ENCODE measurements at regions not wholly inside any gene's neighbourhood (a gene's known extent, or its start where the extent isn't known, plus 50 kb on each side); places are given as distances from the start of the nearest gene placed in this dataset.
"Not testable (repeated sequence)": the region's sequence is repeated elsewhere in the genome, so short reads cannot be mapped to it uniquely, and the experiment has no call there.

GRCh38 chr12:9450127-9450567, 157.6 kb downstream of the KLRB1 start:
- WGBS (ENCODE audit: insufficient coverage, low lambda C conversion rate), result no CpG with 5 or more reads among the region's 20 CpGs
- not testable (repeated sequence) for H3K4me3 ChIP-seq (ENCODE audit: low read length); H3K27me3 ChIP-seq (ENCODE audit: control insufficient read depth, insufficient read depth, low read length); H3K4me1 ChIP-seq (ENCODE audit: control insufficient read depth, insufficient read depth, low read length); H3K36me3 ChIP-seq (ENCODE audit: control insufficient read depth, insufficient read depth, low read length); DNase-seq; H3K9me3 ChIP-seq (ENCODE audit: control insufficient read depth, low read depth, low read length); H3K27ac ChIP-seq (ENCODE audit: low read length)

- H3K36me3 ChIP-seq (ENCODE audit: control insufficient read depth, insufficient read depth, low read length); H3K4me3 ChIP-seq (ENCODE audit: low read length); H3K27ac ChIP-seq (ENCODE audit: low read length); H3K4me1 ChIP-seq (ENCODE audit: control insufficient read depth, insufficient read depth, low read length); DNase-seq; H3K27me3 ChIP-seq (ENCODE audit: control insufficient read depth, insufficient read depth, low read length); H3K9me3 ChIP-seq (ENCODE audit: control insufficient read depth, low read depth, low read length): not testable (repeated sequence)
- no CpG with 5 or more reads among the region's 9 CpGs for WGBS (ENCODE audit: insufficient coverage, low lambda C conversion rate)
These were observed 158.0 kb downstream of the KLRB1 start for GRCh38 chr12:9449657-9450126.

GRCh38 chr12:9449181-9449580, 158.5 kb downstream of the KLRB1 start:
- Histone ChIP-seq H3K4me1 (ENCODE audit: control insufficient read depth, insufficient read depth, low read length) (no peaks in the 10 kb centered on the region), H3K4me3 (ENCODE audit: low read length) (no peak overlapping the region), H3K27me3 (ENCODE audit: control insufficient read depth, insufficient read depth, low read length) (no peaks in the 10 kb centered on the region), H3K36me3 (ENCODE audit: control insufficient read depth, insufficient read depth, low read length) (no peaks in the 10 kb centered on the region), H3K27ac (ENCODE audit: low read length) (no peak overlapping the region), H3K9me3 (ENCODE audit: control insufficient read depth, low read depth, low read length) (no peaks in the 10 kb centered on the region)
- DNase-seq, result no peak
- WGBS (ENCODE audit: insufficient coverage, low lambda C conversion rate), result 88% methylated on average over 1 of the region's 6 CpGs

DNA sequence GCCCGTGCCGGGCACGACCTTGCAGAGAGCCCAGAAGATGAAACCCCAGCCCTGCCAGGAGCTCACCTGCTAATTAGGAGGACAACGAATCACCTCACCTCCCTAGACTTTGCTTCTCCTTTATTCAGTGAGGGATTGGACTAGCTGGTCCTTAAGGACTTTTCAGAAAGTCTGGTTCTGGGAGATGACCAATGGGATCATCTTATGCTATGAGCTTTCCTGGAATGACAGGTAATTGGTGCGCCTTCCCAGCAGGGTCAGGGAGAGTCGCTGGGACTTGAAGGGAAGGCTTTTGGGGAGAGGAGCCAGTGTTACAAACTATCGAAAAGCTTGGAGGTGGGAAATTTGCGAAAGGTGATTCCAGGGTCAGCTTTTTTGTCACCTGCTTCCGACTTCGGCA, 159.1 kb downstream of the KLRB1 start:
- peak in 1 of 2 donors; percentile 10 for DNase-seq
- WGBS (ENCODE audit: insufficient coverage, low lambda C conversion rate), result no CpG with 5 or more reads among the region's 10 CpGs
- not testable (repeated sequence) for H3K9me3 ChIP-seq (ENCODE audit: control insufficient read depth, low read depth, low read length); H3K27me3 ChIP-seq (ENCODE audit: control insufficient read depth, insufficient read depth, low read length); H3K36me3 ChIP-seq (ENCODE audit: control insufficient read depth, insufficient read depth, low read length); H3K4me1 ChIP-seq (ENCODE audit: control insufficient read depth, insufficient read depth, low read length)
- peak overlapping the region; percentile 60 for H3K4me3 ChIP-seq (ENCODE audit: low read length)
- H3K27ac ChIP-seq (ENCODE audit: low read length), result peak overlapping the region; percentile 37

DNA sequence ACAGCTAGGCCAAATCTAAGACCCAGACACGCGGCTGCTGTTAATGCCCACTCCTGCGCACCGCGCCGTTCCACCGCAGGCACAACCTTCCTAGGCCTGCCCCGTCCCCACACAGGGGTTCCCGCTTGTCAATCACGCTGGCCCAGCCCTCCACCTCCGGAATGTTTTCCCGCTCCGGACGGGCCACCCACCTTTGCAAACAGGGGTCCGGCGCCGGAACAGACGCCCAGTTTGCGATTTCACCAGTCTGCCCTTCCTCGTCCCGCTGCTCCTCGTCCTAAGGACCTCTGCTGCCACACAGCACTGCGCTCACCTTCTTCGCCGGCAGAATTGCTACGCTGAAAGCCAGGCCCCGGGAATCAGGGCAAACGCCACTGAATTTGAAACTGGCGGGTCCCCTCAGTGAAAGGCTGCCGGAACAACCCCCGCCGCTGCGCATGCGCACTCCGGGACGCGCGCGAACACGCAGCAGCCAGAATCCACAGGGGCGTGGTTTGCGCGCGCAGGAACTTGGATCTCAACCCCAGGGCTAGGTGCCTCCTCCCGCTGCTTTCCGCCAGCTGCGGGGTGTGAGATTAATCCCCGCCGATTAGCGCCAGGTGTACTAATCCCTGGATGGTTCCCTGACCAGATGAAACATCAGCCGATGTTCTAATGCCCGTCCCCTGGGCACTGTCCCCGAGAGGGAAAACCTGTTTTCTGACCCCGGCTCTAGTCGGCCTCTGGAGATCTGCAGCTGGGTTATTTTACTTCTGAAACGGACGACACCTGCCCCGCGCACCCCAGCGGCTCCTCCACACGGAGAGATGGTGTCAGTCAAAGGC, 159.7 kb downstream of the KLRB1 start:
- H3K9me3 ChIP-seq (ENCODE audit: control insufficient read depth, low read depth, low read length); H3K27me3 ChIP-seq (ENCODE audit: control insufficient read depth, insufficient read depth, low read length); H3K36me3 ChIP-seq (ENCODE audit: control insufficient read depth, insufficient read depth, low read length); H3K4me1 ChIP-seq (ENCODE audit: control insufficient read depth, insufficient read depth, low read length): not testable (repeated sequence)
- DNase-seq, result peak; percentile 85 to 88
- no CpG with 5 or more reads among the region's 61 CpGs for WGBS (ENCODE audit: insufficient coverage, low lambda C conversion rate)
- peak overlapping the region; percentile 37 for H3K27ac ChIP-seq (ENCODE audit: low read length)
- peak overlapping the region; percentile 60 for H3K4me3 ChIP-seq (ENCODE audit: low read length)

DNA sequence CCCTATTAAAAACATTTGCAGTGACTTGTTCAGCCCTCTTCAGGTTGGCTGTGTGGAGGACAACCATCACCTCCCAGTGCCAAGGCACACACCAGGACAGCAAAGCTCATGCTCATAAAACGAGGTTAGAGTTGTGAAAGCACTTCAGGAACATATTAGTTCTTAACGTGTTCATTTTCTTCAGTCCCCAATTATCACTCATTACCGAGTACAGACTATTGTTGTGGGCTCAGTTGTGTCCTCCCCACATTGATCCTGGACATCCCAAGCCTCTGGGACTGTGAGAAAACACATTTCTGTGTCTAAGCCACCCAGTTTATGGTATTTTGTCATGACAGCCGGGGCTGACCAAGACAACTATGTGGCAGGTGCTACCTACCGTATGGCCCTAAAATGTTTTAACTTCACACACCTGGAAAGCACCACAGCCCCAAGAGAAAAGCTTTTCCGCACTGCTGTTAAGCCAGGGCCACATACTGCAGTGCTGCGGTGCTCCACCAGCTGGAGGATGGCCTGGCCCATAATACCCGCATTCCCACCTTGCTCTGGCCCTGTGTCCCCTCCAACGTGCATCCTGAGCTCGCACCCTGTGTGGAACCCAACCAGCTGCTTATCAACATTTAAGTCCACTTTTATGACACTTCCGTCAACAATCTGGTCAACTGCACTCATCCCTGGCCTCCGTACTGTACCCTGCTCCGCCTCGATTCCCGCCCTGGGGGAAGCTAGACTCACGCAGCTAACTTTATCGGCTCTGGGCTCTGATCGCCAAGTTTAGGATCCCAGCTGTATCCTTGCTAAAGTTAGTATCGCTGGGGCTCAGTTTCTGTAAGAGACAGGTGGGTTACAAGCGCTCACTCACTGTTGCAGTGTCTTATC, 160.6 kb downstream of the KLRB1 start:
- H3K27ac ChIP-seq (ENCODE audit: low read length); H3K9me3 ChIP-seq (ENCODE audit: control insufficient read depth, low read depth, low read length); H3K27me3 ChIP-seq (ENCODE audit: control insufficient read depth, insufficient read depth, low read length); H3K4me1 ChIP-seq (ENCODE audit: control insufficient read depth, insufficient read depth, low read length); DNase-seq; H3K36me3 ChIP-seq (ENCODE audit: control insufficient read depth, insufficient read depth, low read length): not testable (repeated sequence)
- WGBS (ENCODE audit: insufficient coverage, low lambda C conversion rate), result no CpG with 5 or more reads among the region's 20 CpGs
- peak overlapping the region; percentile 60 for H3K4me3 ChIP-seq (ENCODE audit: low read length)

DNA sequence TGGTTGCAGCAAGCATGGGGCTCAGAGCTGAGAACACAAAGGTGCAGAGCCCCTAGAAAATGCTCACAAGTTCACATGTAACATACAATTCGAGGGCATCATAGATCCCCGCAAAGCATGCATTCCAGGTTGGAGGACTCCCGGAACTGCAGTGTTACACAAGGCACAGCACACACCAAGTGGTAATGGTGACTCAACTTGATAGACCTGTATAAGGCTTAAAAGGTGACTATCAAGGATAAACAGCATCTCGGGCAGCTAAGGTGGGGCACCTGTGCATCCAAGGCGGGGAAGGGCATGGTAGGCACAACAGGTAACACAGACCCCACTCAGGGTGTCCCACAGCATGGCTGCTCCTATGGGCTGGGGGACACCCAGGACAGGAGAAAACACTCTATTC, 167.3 kb downstream of the KLRB1 start:
- H3K9me3 ChIP-seq (ENCODE audit: control insufficient read depth, low read depth, low read length), result not testable (repeated sequence)

DNA sequence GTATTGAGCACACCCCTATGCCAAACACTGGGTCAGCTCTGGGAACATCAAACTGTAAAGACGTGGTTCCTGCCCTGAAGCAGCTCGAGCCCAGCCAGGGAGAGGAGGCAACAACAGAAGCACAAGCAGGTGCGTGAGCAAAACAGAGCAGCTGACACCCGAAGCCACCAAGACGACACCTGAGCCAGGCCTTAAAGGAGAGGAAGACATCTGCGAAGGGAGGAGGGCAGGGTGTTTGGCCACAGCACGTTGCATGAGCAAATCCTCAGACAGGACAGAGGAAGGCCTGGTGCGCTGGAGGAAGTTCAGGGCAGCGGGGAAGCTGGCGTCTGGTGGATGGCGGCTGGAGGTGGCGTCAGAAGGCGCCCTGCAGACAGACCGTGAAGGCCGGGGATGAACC, 172.0 kb downstream of the KLRB1 start:
- not testable (repeated sequence) for H3K9me3 ChIP-seq (ENCODE audit: control insufficient read depth, low read depth, low read length); H3K27me3 ChIP-seq (ENCODE audit: control insufficient read depth, insufficient read depth, low read length); H3K27ac ChIP-seq (ENCODE audit: low read length); H3K4me1 ChIP-seq (ENCODE audit: control insufficient read depth, insufficient read depth, low read length); DNase-seq; H3K4me3 ChIP-seq (ENCODE audit: low read length); H3K36me3 ChIP-seq (ENCODE audit: control insufficient read depth, insufficient read depth, low read length)
- no CpG with 5 or more reads among the region's 15 CpGs for WGBS (ENCODE audit: insufficient coverage, low lambda C conversion rate)

More for the DNA sequence above, 167.3 kb downstream of the KLRB1 start:
- DNase-seq; H3K27me3 ChIP-seq (ENCODE audit: control insufficient read depth, insufficient read depth, low read length); H3K4me3 ChIP-seq (ENCODE audit: low read length); H3K36me3 ChIP-seq (ENCODE audit: control insufficient read depth, insufficient read depth, low read length); H3K27ac ChIP-seq (ENCODE audit: low read length); H3K4me1 ChIP-seq (ENCODE audit: control insufficient read depth, insufficient read depth, low read length): not testable (repeated sequence)
- no CpG with 5 or more reads among the region's 5 CpGs for WGBS (ENCODE audit: insufficient coverage, low lambda C conversion rate)

GRCh38 chr12:9430385-9430784, 177.3 kb downstream of the KLRB1 start:
- H3K4me3 ChIP-seq (ENCODE audit: low read length); H3K9me3 ChIP-seq (ENCODE audit: control insufficient read depth, low read depth, low read length); H3K27ac ChIP-seq (ENCODE audit: low read length); H3K4me1 ChIP-seq (ENCODE audit: control insufficient read depth, insufficient read depth, low read length); H3K27me3 ChIP-seq (ENCODE audit: control insufficient read depth, insufficient read depth, low read length); H3K36me3 ChIP-seq (ENCODE audit: control insufficient read depth, insufficient read depth, low read length); DNase-seq: not testable (repeated sequence)
- WGBS (ENCODE audit: insufficient coverage, low lambda C conversion rate), result no CpG with 5 or more reads among the region's 19 CpGs

DNA sequence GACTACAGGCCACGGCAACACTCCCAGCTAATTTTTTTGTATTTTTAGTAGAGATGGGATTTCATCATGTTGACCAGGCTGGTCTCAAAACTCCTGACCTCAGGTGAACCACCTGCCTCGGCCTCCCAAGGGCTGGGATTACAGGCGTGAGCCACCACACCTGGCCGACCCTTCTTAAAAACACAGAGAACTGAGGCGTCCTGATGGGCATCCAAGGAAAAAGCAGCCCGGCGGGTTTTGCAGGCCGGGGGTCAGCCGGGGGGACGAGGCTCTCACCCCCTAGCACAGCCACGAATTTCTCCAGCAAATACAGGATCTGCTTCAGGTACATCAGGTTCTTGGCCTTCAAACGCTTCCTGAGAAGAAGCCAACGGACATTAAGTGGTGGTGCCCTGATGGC, 178.9 kb downstream of the KLRB1 start:
- not testable (repeated sequence) for H3K4me1 ChIP-seq (ENCODE audit: control insufficient read depth, insufficient read depth, low read length); H3K36me3 ChIP-seq (ENCODE audit: control insufficient read depth, insufficient read depth, low read length); DNase-seq; H3K9me3 ChIP-seq (ENCODE audit: control insufficient read depth, low read depth, low read length); H3K27ac ChIP-seq (ENCODE audit: low read length); H3K27me3 ChIP-seq (ENCODE audit: control insufficient read depth, insufficient read depth, low read length); H3K4me3 ChIP-seq (ENCODE audit: low read length)
- no CpG with 5 or more reads among the region's 13 CpGs for WGBS (ENCODE audit: insufficient coverage, low lambda C conversion rate)

All from large intestine (tissue), 3 donors.